Activated CD8-positive, alpha-beta memory T cell treated with anti-CD3 and anti-CD28 coated beads for 36 hours (primary cell): ENCODE measurements at regions not wholly inside any gene's neighbourhood (a gene's known extent, or its start where the extent isn't known, plus 50 kb on each side); places are given as distances from the start of the nearest gene placed in this dataset.
"Not testable (repeated sequence)": the region's sequence is repeated elsewhere in the genome, so short reads cannot be mapped to it uniquely, and the experiment has no call there.

Source experiments
- CTCF ChIA-PET: fragments of 350-600 bp; sonication (Branson Sonifier 250); formaldehyde crosslinking; loops from one replicate; lab custom pipeline; 2021; ENCODE audit warnings: antibody characterized with exemption; lab: Charles Lee
- POLR2A ChIA-PET: fragments of 350-600 bp; sonication (Branson Sonifier 250); formaldehyde crosslinking; loops from one replicate; lab custom pipeline; 2021; ENCODE audit warnings: antibody characterized with exemption; lab: Charles Lee

DNA sequence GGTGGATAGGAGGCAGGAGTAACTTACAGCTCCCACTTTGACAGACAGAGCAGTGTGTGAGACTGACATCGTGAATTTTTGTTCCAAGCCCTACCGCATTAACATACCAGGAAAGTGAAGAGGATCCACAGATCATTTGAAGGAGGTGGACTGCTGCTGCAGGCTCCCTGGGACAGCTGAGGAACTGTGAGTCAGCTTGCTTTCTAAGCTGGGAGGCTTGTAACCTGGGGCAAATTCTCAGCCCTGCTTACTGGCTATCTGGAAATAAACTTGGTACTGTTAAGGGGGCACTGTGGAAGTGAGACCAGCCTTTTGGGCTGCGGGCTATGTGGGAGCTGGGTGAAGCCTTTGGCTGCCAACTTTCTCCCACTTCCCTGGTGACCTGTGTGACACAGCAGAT is 1202.5 kb downstream of the DNAJB9 start:
- ChIA-PET POLR2A (no interaction called here), CTCF (no interaction called here)

DNA sequence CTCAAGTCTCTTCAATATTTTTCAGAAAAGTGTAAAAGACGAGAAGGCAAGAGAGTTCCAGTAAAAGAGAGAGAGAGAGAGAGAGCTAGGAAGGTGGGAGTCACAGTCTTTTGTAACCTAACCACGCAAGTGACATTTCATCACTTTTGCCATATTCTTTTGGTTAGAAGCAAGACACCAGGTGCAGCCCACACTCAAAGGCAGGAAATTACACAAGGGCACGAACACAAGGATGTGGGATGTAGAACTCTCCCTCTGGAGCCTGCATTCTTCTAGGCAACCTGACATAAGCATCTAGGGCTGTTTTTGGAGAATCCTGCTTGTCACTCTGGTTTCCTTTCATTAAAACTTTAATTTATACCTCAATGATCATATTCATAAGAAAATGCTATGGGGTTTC is 1213.1 kb downstream of the DNAJB9 start:
- CTCF ChIA-PET: no interaction called here
- POLR2A ChIA-PET: no interaction called here

DNA sequence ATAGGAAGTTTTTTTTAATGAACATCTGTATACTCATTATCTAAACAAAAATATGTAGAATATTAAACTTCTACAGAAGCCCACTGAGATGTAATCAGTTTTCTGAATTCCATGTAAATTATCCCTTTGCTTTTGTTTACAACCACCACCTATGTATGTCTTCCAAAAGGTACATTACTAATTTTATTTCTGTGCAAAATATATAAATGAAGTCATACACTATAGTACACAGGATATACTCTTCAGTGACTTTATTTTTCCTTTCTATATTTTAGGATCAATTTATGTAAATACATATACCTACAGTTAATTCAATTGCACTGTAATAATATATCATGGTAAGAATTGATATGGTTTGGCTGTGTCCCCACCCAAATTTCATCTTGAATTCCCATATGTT is 1236.9 kb downstream of the DNAJB9 start:
- POLR2A ChIA-PET: no interaction called here
- CTCF ChIA-PET: no interaction called here

DNA sequence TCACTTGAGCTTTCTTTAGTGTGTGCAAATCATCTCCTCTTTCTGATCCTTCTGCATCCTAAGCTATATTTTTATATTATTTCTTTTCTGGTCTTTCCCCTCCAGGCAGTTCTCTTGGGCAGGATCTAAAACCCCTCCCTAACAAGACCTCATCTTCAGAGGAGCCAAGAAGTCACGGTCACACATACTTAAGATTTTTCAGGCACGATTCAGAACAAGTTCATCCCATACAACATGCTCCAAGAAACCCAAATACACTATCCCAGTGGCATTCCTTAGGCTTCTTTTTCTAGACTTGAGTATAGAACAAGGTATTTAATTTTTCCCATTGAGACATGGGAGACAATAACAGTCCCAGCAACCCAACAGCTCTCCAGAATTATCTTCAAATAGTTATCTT is 1251.5 kb downstream of the DNAJB9 start:
- CTCF ChIA-PET: no interaction called here
- POLR2A ChIA-PET: no interaction called here

DNA sequence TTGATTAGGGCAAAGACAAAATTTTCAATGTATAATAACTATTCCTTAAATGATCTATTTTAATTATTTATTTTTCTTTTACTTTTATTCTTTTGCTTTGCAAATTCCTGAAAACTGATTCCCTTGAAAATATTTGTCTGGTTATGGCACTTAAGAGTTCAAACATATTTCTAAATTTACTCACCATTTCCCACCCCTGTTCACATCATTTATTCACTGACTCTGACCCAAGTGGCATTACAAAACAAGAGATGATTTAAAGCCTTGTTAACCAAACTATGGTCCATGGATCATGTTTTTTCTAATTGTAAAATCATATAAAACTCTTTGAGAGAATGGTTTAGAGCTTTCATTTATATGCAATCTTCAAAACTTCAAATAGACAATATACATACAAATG is 1256.1 kb upstream of the LRRN3 start:
- ChIA-PET POLR2A (no interaction called here), CTCF (no interaction called here)

DNA sequence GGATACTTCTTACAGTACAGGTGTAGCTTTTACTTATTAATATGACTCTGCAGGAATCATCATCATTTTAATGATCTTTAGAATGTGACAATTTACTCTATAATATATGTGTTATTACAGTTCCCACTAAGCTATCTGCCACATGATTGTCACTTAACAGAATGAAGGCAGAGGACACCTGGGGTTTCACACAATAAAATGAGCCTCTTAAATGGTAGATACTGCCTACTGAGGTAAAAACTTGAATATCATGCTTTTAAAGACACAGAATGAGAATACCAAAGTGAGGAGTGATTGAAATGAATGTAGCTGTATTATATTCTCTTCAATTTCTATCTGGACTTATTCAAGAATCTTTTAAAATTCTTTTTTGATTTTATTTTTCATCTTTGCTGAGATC is 1255.3 kb upstream of the LRRN3 start:
- ChIA-PET POLR2A (no interaction called here), CTCF (no interaction called here)

DNA sequence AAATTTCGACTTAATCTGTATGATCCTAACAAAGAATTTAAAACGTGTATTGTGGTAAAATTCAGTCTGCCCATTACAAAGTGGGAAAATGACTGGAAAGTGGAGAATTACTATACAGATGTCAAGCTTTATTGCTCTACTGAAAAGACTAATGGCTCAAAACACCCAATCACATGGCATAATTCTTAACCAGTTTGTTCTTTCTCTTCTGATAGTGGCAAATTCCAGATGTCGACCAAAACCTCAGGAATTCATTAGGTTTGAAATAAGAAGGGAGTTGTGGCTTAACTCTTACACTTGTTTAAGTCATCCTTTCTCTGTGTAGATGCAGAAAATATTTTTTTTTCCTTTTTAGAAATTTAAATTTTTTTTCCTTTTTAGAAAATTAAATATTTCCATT is 1254.9 kb upstream of the LRRN3 start:
- ChIA-PET CTCF (no interaction called here), POLR2A (no interaction called here)

DNA sequence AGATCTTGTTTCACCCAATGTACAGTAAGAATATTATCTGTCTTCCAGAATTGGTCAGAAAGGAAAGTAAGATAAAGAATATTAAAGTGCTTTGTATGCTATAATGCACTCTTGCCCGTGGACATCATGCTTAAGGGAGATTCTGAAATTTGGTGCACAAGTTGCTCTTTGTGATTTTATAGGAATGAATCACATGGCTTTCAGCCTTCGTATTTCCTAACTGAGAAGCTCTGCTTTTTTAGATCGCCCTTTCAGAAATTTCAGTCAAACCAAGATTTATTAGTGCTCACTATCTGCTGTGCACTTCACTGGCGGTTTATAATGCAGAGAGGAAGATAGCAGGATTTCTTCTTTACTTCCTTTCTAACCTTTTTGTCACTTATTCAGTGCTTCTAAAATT is 1248.5 kb upstream of the LRRN3 start:
- CTCF ChIA-PET: no interaction called here
- POLR2A ChIA-PET: no interaction called here

DNA sequence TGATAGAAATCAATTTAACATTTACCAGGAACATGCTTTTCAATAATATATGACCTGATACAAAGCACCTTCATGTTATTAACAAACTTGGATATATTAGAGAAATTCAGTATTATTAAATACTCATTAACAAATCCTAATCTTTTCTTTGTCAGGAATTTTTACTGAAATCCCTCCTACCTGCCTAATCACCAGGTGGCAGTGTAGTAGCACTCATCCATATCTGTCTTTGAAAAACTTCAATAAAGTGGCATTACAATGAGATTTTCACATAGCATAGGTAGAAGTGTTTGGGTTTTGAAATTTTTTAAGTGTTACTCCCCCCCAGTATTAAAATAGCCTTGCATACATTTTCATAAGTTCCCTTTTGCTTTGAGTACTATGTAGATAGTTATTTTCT is 1246.6 kb upstream of the LRRN3 start:
- POLR2A ChIA-PET: no interaction called here
- CTCF ChIA-PET: no interaction called here

DNA sequence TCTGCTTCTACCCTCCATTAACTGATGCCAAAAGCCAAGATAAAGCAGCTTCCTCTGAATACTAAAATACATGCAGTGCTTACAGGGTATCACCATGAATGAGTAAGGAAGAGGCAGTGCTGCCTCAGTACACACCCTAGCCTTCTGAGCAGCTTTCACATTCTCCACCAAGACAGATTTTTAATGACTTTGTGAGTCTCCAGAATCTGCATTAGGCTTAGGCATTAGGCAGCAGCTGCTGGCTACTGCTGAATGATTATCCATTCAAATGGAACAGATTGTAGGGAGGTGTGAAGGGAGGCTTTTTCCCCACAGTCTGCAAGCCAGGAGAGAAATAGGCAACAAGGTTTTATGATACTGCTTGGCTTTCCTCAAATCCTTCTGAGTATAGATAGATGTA is 1226.7 kb upstream of the LRRN3 start:
- ChIA-PET CTCF (no interaction called here), POLR2A (no interaction called here)

DNA sequence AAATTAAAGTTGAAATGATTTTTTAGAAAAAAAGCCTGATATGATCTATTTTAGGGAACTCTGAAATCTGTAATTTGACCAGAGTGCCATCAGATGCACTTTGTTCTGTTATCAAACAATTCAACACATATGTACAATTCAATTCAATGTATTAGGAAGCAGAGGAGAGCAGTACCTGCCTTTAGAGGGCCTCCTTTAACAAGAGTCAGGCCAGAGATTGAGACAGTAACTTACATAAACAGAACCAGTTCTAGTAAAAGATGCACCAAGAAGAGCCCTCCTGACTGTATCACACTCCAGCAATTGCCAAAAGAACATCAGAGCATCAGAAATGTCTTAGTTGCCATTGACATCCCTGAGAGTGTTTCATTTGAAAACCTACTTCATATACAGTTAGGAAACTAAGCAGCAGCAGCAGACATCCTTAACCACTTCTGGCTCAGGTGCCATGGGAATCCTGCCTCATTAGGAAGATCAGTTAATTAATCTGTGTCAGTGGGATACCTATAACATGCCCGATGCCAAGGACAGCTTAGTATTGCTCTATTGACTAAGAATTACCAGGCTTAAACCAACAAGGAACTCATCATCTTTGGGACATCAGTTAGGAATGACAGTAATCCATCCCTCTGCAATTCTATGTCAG is 1222.6 kb upstream of the LRRN3 start:
- POLR2A ChIA-PET: no interaction called here
- CTCF ChIA-PET: no interaction called here

DNA sequence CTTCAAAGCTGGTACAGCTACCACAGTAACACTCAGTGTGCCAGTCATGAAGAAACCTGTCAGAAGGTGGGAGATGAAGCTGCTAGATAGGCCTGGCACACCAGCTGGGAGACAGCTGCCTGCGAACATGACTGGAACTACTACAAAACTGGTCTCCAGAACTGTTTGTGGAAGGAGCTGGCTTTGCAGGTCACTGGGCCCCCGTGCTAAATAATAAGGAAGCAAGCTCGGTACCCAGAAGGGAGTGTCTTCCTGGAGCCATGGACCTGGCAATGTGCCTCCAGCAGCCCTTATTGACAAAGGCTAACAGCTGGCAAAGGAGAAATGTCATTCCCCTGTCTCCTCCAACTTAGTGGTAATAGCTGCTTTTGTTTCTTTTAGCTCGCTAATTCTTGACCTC is 1217.6 kb upstream of the LRRN3 start:
- ChIA-PET POLR2A (no interaction called here), CTCF (no interaction called here)

DNA sequence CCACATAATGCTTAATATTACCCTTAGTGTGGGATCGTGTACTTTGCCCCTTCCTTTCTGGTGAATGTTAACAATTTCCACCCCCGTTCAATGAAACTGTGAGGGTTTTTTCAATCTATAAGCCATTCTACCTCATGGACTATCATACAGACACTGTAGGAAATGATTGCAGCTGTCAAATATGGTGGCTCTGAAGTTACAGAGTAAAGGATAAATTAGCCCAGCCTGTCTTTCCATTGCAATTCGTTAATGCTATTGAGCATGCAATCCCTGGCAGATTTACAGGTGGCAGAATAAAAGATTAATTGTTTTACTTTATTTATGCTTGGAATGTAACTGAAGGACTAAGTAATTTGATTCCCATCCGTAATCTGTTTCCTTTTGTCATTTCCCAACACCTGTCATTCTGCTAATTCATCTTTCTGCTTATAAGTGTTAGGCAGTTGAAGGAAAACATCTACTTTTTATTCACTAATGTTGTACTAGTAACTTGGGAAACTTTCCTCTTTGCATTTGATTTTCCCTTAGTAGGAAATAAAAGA is 1211.6 kb upstream of the LRRN3 start:
- ChIA-PET POLR2A (no interaction called here), CTCF (no interaction called here)

DNA sequence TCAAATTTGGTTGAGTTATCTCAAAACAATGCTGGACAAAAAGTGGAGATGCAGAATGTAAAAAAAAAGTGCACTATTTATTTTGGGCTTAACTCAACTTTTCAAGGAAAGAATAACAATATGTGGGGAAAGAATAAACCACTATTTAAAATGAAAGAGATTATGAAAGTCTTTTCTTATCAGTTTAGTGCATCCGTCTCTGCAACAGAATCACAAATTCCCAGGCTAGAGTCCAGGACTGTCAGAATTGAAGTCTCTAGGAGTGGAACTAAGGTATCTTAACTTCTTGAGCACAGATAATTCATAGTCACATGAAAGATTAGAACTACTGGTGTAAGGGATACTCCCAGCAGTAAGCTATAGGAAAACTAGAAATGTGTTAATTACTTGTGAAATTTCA is 1200.3 kb upstream of the LRRN3 start:
- CTCF ChIA-PET: no interaction called here

DNA sequence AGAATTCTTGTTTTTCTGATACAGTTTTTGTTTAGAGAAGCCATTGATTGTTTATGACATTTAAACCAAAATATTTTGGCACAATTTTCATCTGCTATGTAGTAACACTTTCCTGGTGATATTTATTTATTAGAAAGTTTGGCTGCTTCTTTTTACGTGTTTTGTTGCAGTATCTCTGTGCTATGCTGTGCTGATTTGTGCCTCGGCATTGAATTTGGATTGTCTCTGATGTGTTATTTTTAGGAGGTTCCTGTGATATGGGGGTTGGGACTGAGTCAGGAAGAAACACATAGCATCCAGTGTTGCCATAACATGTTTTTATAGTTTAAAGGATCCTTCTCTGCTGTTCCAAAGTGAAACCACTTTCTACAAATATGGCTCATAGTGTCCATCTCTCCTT is 1197.7 kb upstream of the LRRN3 start:
- CTCF ChIA-PET: no interaction called here
- POLR2A ChIA-PET: no interaction called here

More for the DNA sequence above, 1200.3 kb upstream of the LRRN3 start:
- POLR2A ChIA-PET: no interaction called here

DNA sequence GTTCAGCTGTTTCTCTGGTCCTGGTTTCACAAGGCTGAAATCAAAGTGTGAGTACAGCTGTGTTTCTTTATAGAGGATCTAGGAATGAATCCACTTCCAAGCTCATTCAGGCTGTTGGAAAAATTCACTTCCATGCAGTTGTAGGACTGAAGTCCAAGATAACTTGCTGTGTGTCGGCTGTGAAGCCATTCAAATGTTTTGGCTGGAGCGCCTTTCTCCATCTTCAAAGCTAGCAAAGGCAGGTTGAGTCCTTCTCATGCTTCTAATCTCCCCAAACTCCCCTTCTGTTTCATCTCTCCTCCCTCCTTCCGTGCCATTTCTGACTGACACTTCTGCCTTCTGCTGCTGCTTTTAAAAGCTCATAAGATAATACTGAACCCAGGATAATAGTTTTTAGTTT is 1195.4 kb upstream of the LRRN3 start:
- ChIA-PET CTCF (no interaction called here), POLR2A (no interaction called here)

DNA sequence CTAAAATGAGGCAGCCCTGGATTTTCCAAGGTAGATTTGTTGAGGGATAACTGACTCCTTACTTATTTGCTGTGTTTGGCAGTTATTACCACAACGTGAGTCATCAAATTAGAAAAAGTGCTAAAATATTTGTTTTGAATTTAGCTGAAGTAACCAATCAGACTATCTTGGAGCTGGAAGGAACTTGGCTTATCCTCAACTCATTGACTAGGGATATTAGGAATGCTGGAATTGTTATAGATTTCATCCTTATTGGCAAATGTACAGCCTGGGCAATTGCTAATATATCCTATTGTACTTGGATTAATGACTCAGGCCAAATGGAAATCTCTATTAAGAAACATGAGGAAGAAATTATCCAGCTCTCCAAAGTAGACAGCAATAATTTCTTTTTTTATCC is 1189.0 kb upstream of the LRRN3 start:
- ChIA-PET CTCF (interaction anchor here (0.6 kb wide), 1 partner anchor 63 kb away, joined by 3 read pairs; no protein-coding TSS in a partner anchor), POLR2A (interaction anchor here (0.6 kb wide), 1 partner anchor 417 kb away, joined by 3 read pairs; no protein-coding TSS in a partner anchor)

DNA sequence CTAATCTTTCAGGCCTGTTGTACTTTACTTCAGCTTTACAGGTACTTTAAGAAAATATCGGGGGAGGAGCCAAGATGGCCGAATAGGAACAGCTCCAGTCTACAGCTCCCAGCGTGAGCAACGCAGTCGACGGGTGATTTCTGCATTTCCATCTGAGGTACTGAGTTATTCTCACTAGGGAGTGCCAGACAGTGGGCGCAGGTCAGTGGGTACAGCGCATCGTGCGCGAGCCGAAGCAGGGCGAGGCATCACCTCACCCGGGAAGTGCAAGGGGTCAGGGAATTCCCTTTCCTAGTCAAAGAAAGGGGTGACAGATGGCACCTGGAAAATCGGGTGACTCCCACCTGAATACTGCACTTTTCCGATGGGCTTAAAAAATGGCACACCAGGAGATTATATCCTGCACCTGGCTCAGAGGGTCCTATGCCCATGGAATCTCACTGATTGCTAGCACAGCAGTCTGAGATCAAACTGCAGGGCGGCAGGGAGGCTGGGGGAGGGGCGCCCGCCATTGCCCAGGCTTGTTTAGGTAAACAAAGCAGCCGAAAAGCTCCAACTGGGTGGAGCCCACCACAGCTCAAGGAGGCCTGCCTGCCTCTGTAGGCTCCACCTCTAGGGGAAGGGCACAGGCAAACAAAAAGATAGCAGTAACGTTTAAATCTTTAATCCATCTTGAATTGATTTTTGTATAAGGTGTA is 1185.4 kb upstream of the LRRN3 start:
- POLR2A ChIA-PET, CTCF ChIA-PET: not testable (repeated sequence)

DNA sequence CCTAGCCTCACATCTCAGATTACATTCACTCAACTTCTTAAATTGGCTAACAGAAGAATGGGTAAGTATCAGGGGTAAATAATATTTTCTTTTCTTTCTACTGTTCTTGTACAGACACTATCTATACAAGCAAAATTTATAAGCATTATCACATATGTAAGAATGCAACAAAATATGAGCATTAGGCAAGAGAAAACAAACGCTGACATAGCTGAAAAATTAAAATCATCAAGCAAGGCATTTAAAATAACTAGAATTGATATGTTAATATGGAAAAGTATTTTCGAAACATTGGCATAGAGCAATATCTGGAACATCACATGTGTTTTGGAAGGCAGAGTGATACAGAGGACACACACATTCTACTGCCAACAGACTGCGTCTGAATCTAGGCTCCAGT is 1175.3 kb upstream of the LRRN3 start:
- ChIA-PET POLR2A (no interaction called here), CTCF (no interaction called here)

DNA sequence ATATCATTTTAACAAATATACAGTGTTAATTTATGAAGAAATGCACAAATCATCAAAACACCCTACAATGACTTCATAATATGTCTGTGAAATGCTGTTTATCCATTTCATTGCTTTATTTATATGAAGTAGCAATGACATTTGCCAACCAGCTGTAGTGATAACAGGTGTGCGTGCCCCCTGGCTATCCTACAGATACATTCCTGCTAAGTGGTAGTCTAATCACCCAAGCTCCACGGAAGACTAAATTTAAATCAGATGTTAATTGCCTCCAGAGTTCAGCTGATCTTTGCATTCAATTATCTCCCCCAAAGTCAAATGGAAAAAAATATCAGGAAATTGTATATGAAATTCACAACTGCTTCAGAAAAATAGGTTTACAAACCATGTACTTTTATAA is 1164.2 kb upstream of the LRRN3 start:
- CTCF ChIA-PET: no interaction called here

DNA sequence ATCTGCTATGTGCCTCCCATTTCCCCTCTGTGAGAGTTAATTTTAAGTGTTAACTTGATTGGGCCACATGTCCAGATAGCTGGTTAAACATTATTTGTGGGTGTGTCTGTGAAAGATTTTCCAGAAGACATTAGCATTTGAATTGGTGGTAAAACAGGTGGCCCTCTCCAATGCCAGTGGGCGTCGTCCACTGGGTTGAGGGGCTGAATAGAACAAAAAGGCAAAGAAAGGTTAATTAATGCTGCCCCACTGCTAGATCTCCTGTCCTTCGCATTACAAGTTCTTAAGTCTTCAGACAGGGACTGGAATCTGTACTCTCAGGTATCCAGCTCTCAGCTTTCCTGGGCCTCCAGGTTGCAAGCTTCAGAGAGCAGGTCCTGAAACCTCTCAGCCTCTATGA is 1160.9 kb upstream of the LRRN3 start:
- POLR2A ChIA-PET: no interaction called here
- CTCF ChIA-PET: no interaction called here

More for the DNA sequence above, 1164.2 kb upstream of the LRRN3 start:
- POLR2A ChIA-PET: no interaction called here
